WTC11 (cell line): ENCODE measurements at regions not wholly inside any gene's neighbourhood (a gene's known extent, or its start where the extent isn't known, plus 50 kb on each side); places are given as distances from the start of the nearest gene placed in this dataset.

ENCODE experiments used
- ATAC-seq: fragments of 200-7000 bp; cut with Tn5 transposase; 2 replicates; pipeline ENCODE4 v1.10.0; 2021; ENCODE audit warnings: mild to moderate bottlenecking, moderate library complexity
- CTCF ChIA-PET: fragments of 300-600 bp; sonication (Branson Sonifier 250); formaldehyde crosslinking; loops from one replicate; lab custom pipeline; 2021; ENCODE audit warnings: antibody characterized with exemption; lab: Charles Lee
- POLR2A ChIA-PET: fragments of 350-600 bp; sonication (Branson Sonifier 250); formaldehyde crosslinking; loops from one replicate; lab custom pipeline; 2021; ENCODE audit warnings: antibody characterized with exemption; lab: Charles Lee
- DNase-seq: peaks from one replicate; pipeline ENCODE4 v3.0.0; 2021; ENCODE audit warnings: low spot score
- H3K27ac Mint-ChIP-seq: 2 replicates; pipeline ENCODE4 v1.8.0; 2021; ENCODE audit warnings: mixed read lengths
- H3K27me3 Mint-ChIP-seq: 2 replicates; pipeline ENCODE4 v1.8.0; 2021; ENCODE audit warnings: low read depth, mild to moderate bottlenecking, moderate library complexity, mixed read lengths
- H3K36me3 Mint-ChIP-seq: 2 replicates; pipeline ENCODE4 v1.8.0; 2021; ENCODE audit warnings: mixed read lengths
- H3K4me1 Mint-ChIP-seq: 2 replicates; pipeline ENCODE4 v1.8.0; 2022; ENCODE audit warnings: mixed read lengths
- H3K4me3 Mint-ChIP-seq: 2 replicates; pipeline ENCODE4 v1.8.0; 2021; ENCODE audit warnings: mild to moderate bottlenecking, moderate library complexity, mixed read lengths
- H3K9me3 Mint-ChIP-seq: 2 replicates; pipeline ENCODE4 v1.8.0; 2021; ENCODE audit warnings: mixed read lengths
- AFF4 ChIP-seq: sonication (generic); formaldehyde crosslinking; IDR thresholded peaks from 2 replicates; pipeline ENCODE4 v1.8.1; 2023; ENCODE audit warnings: mild to moderate bottlenecking, missing genetic modification reagents, borderline replicate concordance
- ATF6 ChIP-seq: sonication (generic); formaldehyde crosslinking; IDR thresholded peaks from 2 replicates; pipeline ENCODE4 v1.8.1; 2023; ENCODE audit warnings: mild to moderate bottlenecking, missing genetic modification reagents
- ELF4 ChIP-seq: sonication (generic); formaldehyde crosslinking; IDR thresholded peaks from 2 replicates; pipeline ENCODE4 v1.8.1; 2022; ENCODE audit warnings: low read depth, mild to moderate bottlenecking, moderate library complexity, missing genetic modification reagents
- FOXJ3 ChIP-seq: sonication (generic); formaldehyde crosslinking; IDR thresholded peaks from 2 replicates; pipeline ENCODE4 v1.9.0; 2021; ENCODE audit warnings: missing genetic modification reagents, mild to moderate bottlenecking, borderline replicate concordance
- JUN ChIP-seq: sonication (generic); formaldehyde crosslinking; IDR thresholded peaks from 2 replicates; pipeline ENCODE4 v1.8.0; 2023; ENCODE audit warnings: mild to moderate bottlenecking, missing genetic modification reagents
- KAT7 ChIP-seq: sonication (generic); formaldehyde crosslinking; IDR thresholded peaks from 2 replicates; pipeline ENCODE4 v1.8.1; 2023; ENCODE audit warnings: missing genetic modification reagents, mild to moderate bottlenecking, borderline replicate concordance
- MAX ChIP-seq: sonication (generic); formaldehyde crosslinking; IDR thresholded peaks from 2 replicates; pipeline ENCODE4 v1.8.0; 2022; ENCODE audit warnings: mild to moderate bottlenecking, missing genetic modification reagents
- MYBL2 ChIP-seq: sonication (generic); formaldehyde crosslinking; IDR thresholded peaks from 2 replicates; pipeline ENCODE4 v1.8.1; 2023; ENCODE audit warnings: mild to moderate bottlenecking, moderate library complexity, missing genetic modification reagents
- NFE2L1 ChIP-seq: sonication (generic); formaldehyde crosslinking; IDR thresholded peaks from 2 replicates; pipeline ENCODE4 v1.8.1; 2023; ENCODE audit warnings: missing genetic modification reagents
- NFYB ChIP-seq: sonication (generic); formaldehyde crosslinking; conservative IDR thresholded peaks from 2 replicates; pipeline ENCODE4 v1.8.0; 2022; ENCODE audit warnings: low read depth, missing genetic modification reagents
- RORB ChIP-seq: fragments of 250-450 bp; sonication (Bioruptor Pico); IDR thresholded peaks from 2 replicates; pipeline ENCODE4 v1.9.0; 2021; ENCODE audit warnings: mild to moderate bottlenecking
- SMAD3 ChIP-seq: sonication (generic); formaldehyde crosslinking; IDR thresholded peaks from 2 replicates; pipeline ENCODE4 v1.8.0; 2022; ENCODE audit warnings: missing genetic modification reagents, mild to moderate bottlenecking, borderline replicate concordance
- STAT6 ChIP-seq: sonication (generic); formaldehyde crosslinking; conservative IDR thresholded peaks from 2 replicates; pipeline ENCODE4 v1.8.1; 2023; ENCODE audit warnings: mild to moderate bottlenecking, low read depth, missing genetic modification reagents, moderate library complexity
- TEAD1 ChIP-seq: sonication (generic); formaldehyde crosslinking; IDR thresholded peaks from 2 replicates; pipeline ENCODE4 v1.8.0; 2022; ENCODE audit warnings: mild to moderate bottlenecking, missing genetic modification reagents
- USF1 ChIP-seq: sonication (generic); formaldehyde crosslinking; IDR thresholded peaks from 2 replicates; pipeline ENCODE4 v1.8.0; 2022; ENCODE audit warnings: mild to moderate bottlenecking, missing genetic modification reagents
- ZNF263 ChIP-seq: sonication (generic); formaldehyde crosslinking; IDR thresholded peaks from 2 replicates; pipeline ENCODE4 v1.8.1; 2022; ENCODE audit warnings: low read depth, mild to moderate bottlenecking, moderate library complexity, missing genetic modification reagents
- ZNF416 ChIP-seq: fragments of 250-450 bp; sonication (Bioruptor Pico); IDR thresholded peaks from 2 replicates; pipeline ENCODE4 v1.9.0; 2021; ENCODE audit warnings: mild to moderate bottlenecking, inconsistent platforms
- ZNF671 ChIP-seq: fragments of 250-450 bp; sonication (Bioruptor Pico); IDR thresholded peaks from 2 replicates; pipeline ENCODE4 v1.8.0; 2021; ENCODE audit warnings: mild to moderate bottlenecking
- ZSCAN18 ChIP-seq: fragments of 250-450 bp; sonication (Bioruptor Pico); IDR thresholded peaks from 2 replicates; pipeline ENCODE4 v2.1.2; 2022; ENCODE audit warnings: mild to moderate bottlenecking, moderate library complexity

GRCh38 chr4:81667539-81667938 lies 195.8 kb upstream of the RASGEF1B start:
- H3K4me1 Mint-ChIP-seq = peaks cover 3% of the 10 kb centered on the region
- no peaks in the 10 kb centered on the region for H3K9me3 Mint-ChIP-seq
- ChIA-PET POLR2A (no interaction called here), CTCF (no interaction called here)
- no peak overlapping the region for H3K4me3 Mint-ChIP-seq
- DNase-seq = no peak
- no peak overlapping the region for H3K27ac Mint-ChIP-seq
- H3K27me3 Mint-ChIP-seq = no peaks in the 10 kb centered on the region
- no peaks in the 10 kb centered on the region for H3K36me3 Mint-ChIP-seq
- ATAC-seq = no peak
- no peak for TF ChIP-seq MYBL2
- TF ChIP-seq STAT6 (CRISPR knock-in tag) = no peak
- no peak for TF ChIP-seq AFF4 (CRISPR knock-in tag)
- no peak for TF ChIP-seq USF1

GRCh38 chr4:81666491-81666890 lies 194.8 kb upstream of the RASGEF1B start:
- no peak overlapping the region for H3K4me3 Mint-ChIP-seq
- DNase-seq (no peak), ATAC-seq (no peak)
- ChIA-PET CTCF (interaction anchor here (1.6 kb wide), 1 partner anchor 619 kb away, joined by 3 read pairs; no protein-coding TSS in a partner anchor), POLR2A (no interaction called here)
- no peak overlapping the region for H3K27ac Mint-ChIP-seq
- H3K27me3 Mint-ChIP-seq = no peaks in the 10 kb centered on the region
- no peaks in the 10 kb centered on the region for H3K36me3 Mint-ChIP-seq
- H3K9me3 Mint-ChIP-seq = no peaks in the 10 kb centered on the region
- no peak for TF ChIP-seq ZSCAN18
- no peak for TF ChIP-seq RORB
- TF ChIP-seq ELF4 (CRISPR knock-in tag) = no peak
- TF ChIP-seq FOXJ3 = no peak
- TF ChIP-seq ZNF263 (CRISPR knock-in tag) = no peak
- TF ChIP-seq ZNF416 (CRISPR knock-in tag) = no peak
- TF ChIP-seq MAX (CRISPR knock-in tag) = no peak
- H3K4me1 Mint-ChIP-seq = peaks cover 3% of the 10 kb centered on the region

GRCh38 chr4:81665649-81666048 lies 193.9 kb upstream of the RASGEF1B start:
- no peak for TF ChIP-seq TEAD1 (CRISPR knock-in tag)
- TF ChIP-seq NFYB = no peak
- no peak for TF ChIP-seq JUN (CRISPR knock-in tag)
- TF ChIP-seq ZSCAN18 = no peak
- TF ChIP-seq MYBL2 = no peak
- TF ChIP-seq ZNF671 = no peak
- no peak for TF ChIP-seq SMAD3 (CRISPR knock-in tag)
- TF ChIP-seq NFE2L1 (CRISPR knock-in tag) = no peak
- no peak for TF ChIP-seq MAX (CRISPR knock-in tag)
- TF ChIP-seq KAT7 = no peak
- TF ChIP-seq ATF6 (CRISPR knock-in tag) = no peak
- TF ChIP-seq, all 79 proteins: peak for 0
- no peak for ATAC-seq
- Mint-ChIP-seq H3K27ac (no peak overlapping the region), H3K9me3 (no peaks in the 10 kb centered on the region), H3K36me3 (no peaks in the 10 kb centered on the region), H3K4me3 (no peak overlapping the region), H3K4me1 (peaks cover 3% of the 10 kb centered on the region), H3K27me3 (no peaks in the 10 kb centered on the region)
- ChIA-PET POLR2A (no interaction called here), CTCF (interaction anchor here (1.6 kb wide), 1 partner anchor 619 kb away, joined by 3 read pairs; no protein-coding TSS in a partner anchor)
- no peak for DNase-seq
